Suprapubic skin (tissue), 4 donors: ENCODE measurements at regions not wholly inside any gene's neighbourhood (a gene's known extent, or its start where the extent isn't known, plus 50 kb on each side); places are given as distances from the start of the nearest gene placed in this dataset.

ENCODE experiments used
- EP300 ChIP-seq: sonication (generic); formaldehyde crosslinking; IDR thresholded peaks from one replicate; pipeline ENCODE4 v1.6.1; 2017; ENCODE audit warnings: antibody characterized with exemption
- POLR2A ChIP-seq, 2 donors: fragments of 450-650 bp; IDR thresholded peaks; one replicate each; pipeline ENCODE4 v1.6.1; 2017; ENCODE audit warnings: antibody characterized with exemption in 2 of 2, mild to moderate bottlenecking in 2 of 2, moderate library complexity in 2 of 2
- POLR2AphosphoS5 ChIP-seq, 3 donors: sonication (generic); formaldehyde crosslinking; IDR thresholded peaks; one replicate each; pipeline ENCODE4 v1.6.1; 2017; ENCODE audit warnings: antibody characterized with exemption in 3 of 3
- TF ChIP-seq, protein P1 (sequence below), 2 donors: fragments of 200-600 bp in 1 of 2; fragments of 450-650 bp in 1 of 2; sonication (generic) in 1 of 2; IDR thresholded peaks; one replicate each; pipeline ENCODE4 v1.5.1; 2016 to 2019; ENCODE audit warnings: antibody characterized with exemption in 2 of 2, mild to moderate bottlenecking in 1 of 2, moderate library complexity in 1 of 2

- TF ChIP-seq, protein P1, sequence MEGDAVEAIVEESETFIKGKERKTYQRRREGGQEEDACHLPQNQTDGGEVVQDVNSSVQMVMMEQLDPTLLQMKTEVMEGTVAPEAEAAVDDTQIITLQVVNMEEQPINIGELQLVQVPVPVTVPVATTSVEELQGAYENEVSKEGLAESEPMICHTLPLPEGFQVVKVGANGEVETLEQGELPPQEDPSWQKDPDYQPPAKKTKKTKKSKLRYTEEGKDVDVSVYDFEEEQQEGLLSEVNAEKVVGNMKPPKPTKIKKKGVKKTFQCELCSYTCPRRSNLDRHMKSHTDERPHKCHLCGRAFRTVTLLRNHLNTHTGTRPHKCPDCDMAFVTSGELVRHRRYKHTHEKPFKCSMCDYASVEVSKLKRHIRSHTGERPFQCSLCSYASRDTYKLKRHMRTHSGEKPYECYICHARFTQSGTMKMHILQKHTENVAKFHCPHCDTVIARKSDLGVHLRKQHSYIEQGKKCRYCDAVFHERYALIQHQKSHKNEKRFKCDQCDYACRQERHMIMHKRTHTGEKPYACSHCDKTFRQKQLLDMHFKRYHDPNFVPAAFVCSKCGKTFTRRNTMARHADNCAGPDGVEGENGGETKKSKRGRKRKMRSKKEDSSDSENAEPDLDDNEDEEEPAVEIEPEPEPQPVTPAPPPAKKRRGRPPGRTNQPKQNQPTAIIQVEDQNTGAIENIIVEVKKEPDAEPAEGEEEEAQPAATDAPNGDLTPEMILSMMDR (IDR thresholded peaks at IDR 0.05), result no peak
- TF ChIP-seq POLR2A (IDR thresholded peaks at IDR 0.05) (no peak), POLR2AphosphoS5 (IDR thresholded peaks at IDR 0.05) (no peak), EP300 (no peak)
These were observed 544.4 kb downstream of the ZPLD1 start for GRCh38 chr3:102979191-102979590.
